H9 (cell line): ENCODE measurements at regions not wholly inside any gene's neighbourhood (a gene's known extent, or its start where the extent isn't known, plus 50 kb on each side); places are given as distances from the start of the nearest gene placed in this dataset.

Experiments
- DNase-seq: peaks from one replicate; pipeline ENCODE4 v3.0.0-alpha.2; 2017
- H2AFZ ChIP-seq: one replicate; pipeline ENCODE4 v1.6.1; 2013; ENCODE audit warnings: mild to moderate bottlenecking, low read length, control low read depth, moderate library complexity
- H2AK5ac ChIP-seq: 2 replicates; pipeline ENCODE4 v1.6.1; 2013; ENCODE audit warnings: low read length, control low read depth, mixed read lengths; ENCODE audit not compliant: insufficient read length
- H2BK120ac ChIP-seq: one replicate; pipeline ENCODE4 v1.6.1; 2013; ENCODE audit warnings: low read depth, mild to moderate bottlenecking, low read length, control low read depth, inconsistent platforms; ENCODE audit not compliant: poor library complexity, severe bottlenecking
- H2BK12ac ChIP-seq: 2 replicates; pipeline ENCODE4 v1.6.1; 2013; ENCODE audit warnings: low read length, control low read depth, mixed read lengths, low read depth; ENCODE audit not compliant: insufficient read length
- H2BK15ac ChIP-seq: 2 replicates; pipeline ENCODE4 v1.6.1; 2013; ENCODE audit warnings: low read depth, low read length, control low read depth
- H2BK20ac ChIP-seq: one replicate; pipeline ENCODE4 v1.6.1; 2013; ENCODE audit warnings: low read depth, mild to moderate bottlenecking, low read length, control low read depth, inconsistent platforms; ENCODE audit not compliant: poor library complexity, severe bottlenecking
- H2BK5ac ChIP-seq: 2 replicates; pipeline ENCODE4 v1.6.1; 2013; ENCODE audit warnings: low read length, control low read depth, mixed read lengths; ENCODE audit not compliant: insufficient read length
- H3K14ac ChIP-seq: 2 replicates; pipeline ENCODE4 v1.6.1; 2013; ENCODE audit warnings: low read length, control low read depth; ENCODE audit not compliant: insufficient read depth
- H3K18ac ChIP-seq: 2 replicates; pipeline ENCODE4 v1.6.1; 2013; ENCODE audit warnings: low read depth, mild to moderate bottlenecking, mixed read lengths, low read length, control low read depth; ENCODE audit not compliant: insufficient read length
- H3K23ac ChIP-seq: 2 replicates; pipeline ENCODE4 v1.6.1; 2013; ENCODE audit warnings: low read length, control low read depth, mixed read lengths, low read depth; ENCODE audit not compliant: insufficient read length
- H3K23me2 ChIP-seq: 2 replicates; pipeline ENCODE4 v1.6.1; 2013; ENCODE audit warnings: low read depth, mild to moderate bottlenecking, mixed read lengths, low read length, control low read depth; ENCODE audit not compliant: insufficient read length, poor library complexity, severe bottlenecking
- H3K27ac ChIP-seq: 2 replicates; pipeline ENCODE4 v1.5.1; 2013; ENCODE audit warnings: low read length, control low read depth, mixed read lengths, low read depth; ENCODE audit not compliant: insufficient read length
- H3K27me3 ChIP-seq: 2 replicates; pipeline ENCODE4 v1.6.1; 2013; ENCODE audit warnings: low read length, control low read depth, inconsistent platforms; ENCODE audit not compliant: insufficient read depth
- H3K4ac ChIP-seq: 2 replicates; pipeline ENCODE4 v1.6.1; 2013; ENCODE audit warnings: low read depth, mild to moderate bottlenecking, control low read depth, inconsistent platforms, low read length, moderate library complexity
- H3K4me1 ChIP-seq: 2 replicates; pipeline ENCODE4 v1.6.1; 2013; ENCODE audit warnings: low read length, control low read depth, inconsistent platforms; ENCODE audit not compliant: insufficient read depth
- H3K4me2 ChIP-seq: 2 replicates; pipeline ENCODE4 v1.6.1; 2013; ENCODE audit warnings: low read length, control low read depth, mixed read lengths; ENCODE audit not compliant: insufficient read length, insufficient read depth
- H3K56ac ChIP-seq: 2 replicates; pipeline ENCODE4 v1.6.1; 2013; ENCODE audit warnings: low read depth, mild to moderate bottlenecking, mixed read lengths, low read length, control low read depth; ENCODE audit not compliant: insufficient read length
- H3K79me1 ChIP-seq: 2 replicates; pipeline ENCODE4 v1.6.1; 2013; ENCODE audit warnings: low read depth, mild to moderate bottlenecking, moderate library complexity, low read length, control low read depth, inconsistent platforms; ENCODE audit not compliant: insufficient read depth, poor library complexity, severe bottlenecking
- H3K79me2 ChIP-seq: 2 replicates; pipeline ENCODE4 v1.6.1; 2013; ENCODE audit warnings: low read length, control low read depth, inconsistent platforms; ENCODE audit not compliant: insufficient read depth
- H3K9ac ChIP-seq: 2 replicates; pipeline ENCODE4 v1.6.1; 2013; ENCODE audit warnings: low read length, control low read depth, mixed read lengths; ENCODE audit not compliant: insufficient read length; ENCODE audit errors: extremely low read depth
- H3K9me3 ChIP-seq: one replicate; pipeline ENCODE4 v1.6.1; 2013; ENCODE audit warnings: low read depth, low read length, inconsistent platforms; ENCODE audit not compliant: control insufficient read depth
- H3T11ph ChIP-seq: one replicate; pipeline ENCODE4 v1.6.1; 2013; ENCODE audit warnings: mild to moderate bottlenecking, low read length, control low read depth, inconsistent platforms
- H4K20me1 ChIP-seq: one replicate; pipeline ENCODE4 v1.6.1; 2013; ENCODE audit not compliant: control insufficient read depth, insufficient read length, insufficient read depth
- H4K5ac ChIP-seq: 2 replicates; pipeline ENCODE4 v1.6.1; 2013; ENCODE audit warnings: low read depth, mild to moderate bottlenecking, mixed read lengths, low read length, control low read depth; ENCODE audit not compliant: insufficient read length
- H4K8ac ChIP-seq: replicated peaks from 2 replicates; pipeline ENCODE4 v1.6.1; 2013; ENCODE audit warnings: low read length, control low read depth, mixed read lengths, low read depth; ENCODE audit not compliant: insufficient read length
- H4K91ac ChIP-seq: 2 replicates; pipeline ENCODE4 v1.6.1; 2013; ENCODE audit warnings: low read depth, mild to moderate bottlenecking, moderate library complexity, mixed read lengths, low read length, control low read depth; ENCODE audit not compliant: insufficient read length
- H3K27ac Mint-ChIP-seq, 3 experiments: 2 replicates in 2 of 3; 3 replicates in 1 of 3; pipeline ENCODE4 v1.8.0; 2020 to 2021; ENCODE audit warnings: mixed read lengths in 3 of 3, mild to moderate bottlenecking in 1 of 3, moderate library complexity in 1 of 3
- H3K27me3 Mint-ChIP-seq: 2 replicates; pipeline ENCODE4 v1.8.0; 2021; ENCODE audit warnings: low read depth, mild to moderate bottlenecking, moderate library complexity, mixed read lengths
- H3K36me3 Mint-ChIP-seq, 3 experiments: 2 replicates in 2 of 3; 3 replicates in 1 of 3; pipeline ENCODE4 v1.8.0; 2020 to 2021; ENCODE audit warnings: low read depth in 3 of 3, mixed read lengths in 3 of 3; ENCODE audit not compliant: insufficient read depth in 1 of 3
- H3K4me1 Mint-ChIP-seq, 2 experiments: 2 replicates each; pipeline ENCODE4 v1.8.0; 2020; ENCODE audit warnings: mixed read lengths in 2 of 2
- H3K4me3 Mint-ChIP-seq, 2 experiments: 2 replicates in 1 of 2; 3 replicates in 1 of 2; pipeline ENCODE4 v1.8.0; 2020 to 2021; ENCODE audit warnings: mild to moderate bottlenecking in 2 of 2, mixed read lengths in 2 of 2, moderate library complexity in 1 of 2
- H3K9me3 Mint-ChIP-seq, 2 experiments: 2 replicates in 1 of 2; 3 replicates in 1 of 2; pipeline ENCODE4 v1.8.0; 2020; ENCODE audit warnings: mild to moderate bottlenecking in 2 of 2, mixed read lengths in 2 of 2, moderate library complexity in 1 of 2
- TF ChIP-seq, protein P1 (sequence below): fragments of 200-600 bp; sonication (generic); conservative IDR thresholded peaks from 3 replicates; pipeline ENCODE4 v1.8.0; 2021; ENCODE audit warnings: antibody characterized with exemption, mild to moderate bottlenecking

DNA sequence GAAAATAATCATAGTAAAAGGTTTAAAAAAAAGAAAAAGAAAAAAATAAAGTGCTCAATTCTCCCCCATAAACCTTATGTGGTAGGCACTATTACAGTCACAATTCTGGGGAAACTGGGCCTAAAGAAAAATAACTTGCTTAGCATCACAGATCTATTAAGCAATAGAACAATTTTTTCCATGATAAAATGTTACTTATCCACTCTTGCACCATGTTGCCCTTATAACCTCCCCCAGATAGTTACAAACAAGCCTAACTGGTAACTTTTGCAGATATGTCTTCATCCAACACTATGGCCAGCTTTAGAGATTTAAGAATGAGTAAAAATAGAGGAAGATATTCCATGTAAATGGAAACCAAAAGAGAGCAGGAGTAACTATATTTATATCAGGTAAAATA, 164.8 kb downstream of the DUSP6 start:
- Histone ChIP-seq H2BK20ac (no peak overlapping the region), H2BK12ac (no peak overlapping the region), H3K56ac (no peak overlapping the region), H3K23ac (no peak overlapping the region), H4K20me1 (no peaks in the 10 kb centered on the region), H2BK120ac (no peak overlapping the region), H3K79me1 (no peaks in the 10 kb centered on the region), H4K8ac (no peak overlapping the region), H2BK5ac (no peak overlapping the region), H3K14ac (no peak overlapping the region), H3K18ac (no peak overlapping the region), H3K27ac (no peak overlapping the region), H3K9me3 (no peaks in the 10 kb centered on the region), H2AFZ (no peak overlapping the region), H3T11ph (no peak overlapping the region), H3K9ac (no peak overlapping the region), H3K27me3 (no peaks in the 10 kb centered on the region), H3K4me1 (no peaks in the 10 kb centered on the region), H4K5ac (no peak overlapping the region), H3K23me2 (no peaks in the 10 kb centered on the region), H3K4ac (no peak overlapping the region), H2AK5ac (no peak overlapping the region), H3K79me2 (no peaks in the 10 kb centered on the region), H4K91ac (no peak overlapping the region), H2BK15ac (no peak overlapping the region), H3K4me2 (no peak overlapping the region)
- H3K36me3 Mint-ChIP-seq: peaks cover 0 to 10% (median 3%) of the 10 kb centered on the region in 3 experiments; a peak in 5 of 7 replicates
- H3K4me1 Mint-ChIP-seq: no peaks in the 10 kb centered on the region
- peaks cover 10 to 11% of the 10 kb centered on the region in 2 experiments for H3K9me3 Mint-ChIP-seq
- H3K27me3 Mint-ChIP-seq: no peaks in the 10 kb centered on the region
- no peak overlapping the region for H3K4me3 Mint-ChIP-seq
- TF ChIP-seq, protein P1, sequence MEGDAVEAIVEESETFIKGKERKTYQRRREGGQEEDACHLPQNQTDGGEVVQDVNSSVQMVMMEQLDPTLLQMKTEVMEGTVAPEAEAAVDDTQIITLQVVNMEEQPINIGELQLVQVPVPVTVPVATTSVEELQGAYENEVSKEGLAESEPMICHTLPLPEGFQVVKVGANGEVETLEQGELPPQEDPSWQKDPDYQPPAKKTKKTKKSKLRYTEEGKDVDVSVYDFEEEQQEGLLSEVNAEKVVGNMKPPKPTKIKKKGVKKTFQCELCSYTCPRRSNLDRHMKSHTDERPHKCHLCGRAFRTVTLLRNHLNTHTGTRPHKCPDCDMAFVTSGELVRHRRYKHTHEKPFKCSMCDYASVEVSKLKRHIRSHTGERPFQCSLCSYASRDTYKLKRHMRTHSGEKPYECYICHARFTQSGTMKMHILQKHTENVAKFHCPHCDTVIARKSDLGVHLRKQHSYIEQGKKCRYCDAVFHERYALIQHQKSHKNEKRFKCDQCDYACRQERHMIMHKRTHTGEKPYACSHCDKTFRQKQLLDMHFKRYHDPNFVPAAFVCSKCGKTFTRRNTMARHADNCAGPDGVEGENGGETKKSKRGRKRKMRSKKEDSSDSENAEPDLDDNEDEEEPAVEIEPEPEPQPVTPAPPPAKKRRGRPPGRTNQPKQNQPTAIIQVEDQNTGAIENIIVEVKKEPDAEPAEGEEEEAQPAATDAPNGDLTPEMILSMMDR: no peak
- no peak overlapping the region for H3K27ac Mint-ChIP-seq
- no peak for DNase-seq
